OCI-LY1 (cell line): ENCODE measurements at regions not wholly inside any gene's neighbourhood (a gene's known extent, or its start where the extent isn't known, plus 50 kb on each side); places are given as distances from the start of the nearest gene placed in this dataset.

ENCODE experiments used
- H2AFZ ChIP-seq: fragments of 200-600 bp; sonication (generic), shearing (Covaris generic); 2 replicates; pipeline ENCODE4 v1.6.0; 2014; ENCODE audit warnings: antibody characterized with exemption, mild to moderate bottlenecking, low read length
- H3F3A ChIP-seq: fragments of 200-600 bp; sonication (generic), shearing (Covaris generic); 2 replicates; pipeline ENCODE4 v1.6.0; 2014; ENCODE audit warnings: mild to moderate bottlenecking, antibody characterized with exemption, low read length, moderate library complexity; ENCODE audit not compliant: insufficient read depth
- H3K27ac ChIP-seq: fragments of 200-600 bp; sonication (generic); 2 replicates; pipeline ENCODE4 v1.5.1; 2014; ENCODE audit warnings: low read length, mixed run types, mild to moderate bottlenecking, low read depth; ENCODE audit not compliant: poor library complexity, severe bottlenecking
- H3K27me3 ChIP-seq: fragments of 200-600 bp; sonication (generic); 2 replicates; pipeline ENCODE4 v1.6.0; 2014; ENCODE audit warnings: antibody characterized with exemption, mild to moderate bottlenecking, low read length, moderate library complexity; ENCODE audit not compliant: insufficient read depth
- H3K36me3 ChIP-seq: fragments of 200-600 bp; sonication (generic); 2 replicates; pipeline ENCODE4 v1.6.1; 2014; ENCODE audit warnings: mild to moderate bottlenecking, antibody characterized with exemption, low read length, moderate library complexity, mixed read lengths; ENCODE audit not compliant: insufficient read depth
- H3K4me1 ChIP-seq: fragments of 200-600 bp; sonication (generic); 2 replicates; pipeline ENCODE4 v1.5.1; 2014; ENCODE audit warnings: mild to moderate bottlenecking, low read length, moderate library complexity; ENCODE audit not compliant: insufficient read depth, severe bottlenecking
- H3K4me2 ChIP-seq: fragments of 200-600 bp; sonication (generic), shearing (Covaris generic); 2 replicates; pipeline ENCODE4 v1.6.1; 2014; ENCODE audit warnings: low read length
- H3K4me3 ChIP-seq: fragments of 200-600 bp; sonication (generic); 2 replicates; pipeline ENCODE4 v1.5.1; 2014; ENCODE audit warnings: low read length, low read depth, mild to moderate bottlenecking, mixed read lengths; ENCODE audit not compliant: poor library complexity, severe bottlenecking
- H3K79me2 ChIP-seq: fragments of 200-600 bp; shearing (Covaris generic); 2 replicates; pipeline ENCODE4 v1.6.1; 2016; ENCODE audit warnings: mixed run types, low read length, mixed read lengths; ENCODE audit not compliant: insufficient read depth
- H3K9ac ChIP-seq: fragments of 200-600 bp; sonication (generic), shearing (Covaris generic); 2 replicates; pipeline ENCODE4 v1.6.1; 2014; ENCODE audit warnings: mild to moderate bottlenecking, low read length, mixed read lengths
- H3K9me2 ChIP-seq: fragments of 200-600 bp; sonication (generic), shearing (Covaris generic); 2 replicates; pipeline ENCODE4 v1.6.1; 2014; ENCODE audit warnings: low read depth, mild to moderate bottlenecking, low read length, mixed read lengths
- H3K9me3 ChIP-seq: fragments of 200-600 bp; shearing (Covaris generic); 2 replicates; pipeline ENCODE4 v1.6.1; 2014; ENCODE audit warnings: low read length, mixed read lengths
- H4K20me1 ChIP-seq: fragments of 200-600 bp; sonication (generic), shearing (Covaris generic); 2 replicates; pipeline ENCODE4 v1.6.0; 2016; ENCODE audit warnings: mild to moderate bottlenecking, low read length; ENCODE audit not compliant: insufficient read depth
- CTCF ChIP-seq: fragments of 200-600 bp; sonication (generic), shearing (Covaris generic); IDR thresholded peaks from 2 replicates; pipeline ENCODE4 v1.5.1; 2017; ENCODE audit warnings: mild to moderate bottlenecking, antibody characterized with exemption, low read length, moderate library complexity, mixed read lengths
- EZH2 ChIP-seq: fragments of 200-600 bp; sonication (generic), shearing (Covaris generic); IDR thresholded peaks from 2 replicates; pipeline ENCODE4 v1.8.0; 2017; ENCODE audit warnings: borderline replicate concordance, mixed run types, mild to moderate bottlenecking, antibody characterized with exemption, low read length, moderate library complexity, mixed read lengths

- H3K4me1 ChIP-seq, result no peaks in the 10 kb centered on the region
- no peak overlapping the region for H3K4me3 ChIP-seq
- H3K36me3 ChIP-seq, result no peaks in the 10 kb centered on the region
- no peak overlapping the region for H3K4me2 ChIP-seq
- no peaks in the 10 kb centered on the region for H3F3A ChIP-seq
- H3K9me3 ChIP-seq, result no peaks in the 10 kb centered on the region
- no peaks in the 10 kb centered on the region for H3K9me2 ChIP-seq
- TF ChIP-seq CTCF (no peak), EZH2 (no peak)
- H3K27ac ChIP-seq, result no peak overlapping the region
- H3K9ac ChIP-seq, result no peak overlapping the region
- H3K27me3 ChIP-seq, result no peaks in the 10 kb centered on the region
- no peaks in the 10 kb centered on the region for H4K20me1 ChIP-seq
- H2AFZ ChIP-seq, result no peak overlapping the region
- H3K79me2 ChIP-seq, result no peaks in the 10 kb centered on the region
These were observed 164.2 kb upstream of the SETBP1 start for GRCh38 chr18:44516450-44516849.

- Histone ChIP-seq H4K20me1 (no peaks in the 10 kb centered on the region), H3K36me3 (no peaks in the 10 kb centered on the region), H3K79me2 (no peaks in the 10 kb centered on the region), H3K9ac (no peak overlapping the region), H3F3A (no peaks in the 10 kb centered on the region), H3K27me3 (no peaks in the 10 kb centered on the region), H2AFZ (no peak overlapping the region), H3K4me2 (no peak overlapping the region), H3K9me2 (no peaks in the 10 kb centered on the region), H3K27ac (no peak overlapping the region), H3K4me3 (no peak overlapping the region), H3K9me3 (no peaks in the 10 kb centered on the region), H3K4me1 (no peaks in the 10 kb centered on the region)
- TF ChIP-seq EZH2, result no peak
- TF ChIP-seq CTCF, result no peak
These were observed 163.6 kb upstream of the SETBP1 start for GRCh38 chr18:44517136-44517535.

DNA sequence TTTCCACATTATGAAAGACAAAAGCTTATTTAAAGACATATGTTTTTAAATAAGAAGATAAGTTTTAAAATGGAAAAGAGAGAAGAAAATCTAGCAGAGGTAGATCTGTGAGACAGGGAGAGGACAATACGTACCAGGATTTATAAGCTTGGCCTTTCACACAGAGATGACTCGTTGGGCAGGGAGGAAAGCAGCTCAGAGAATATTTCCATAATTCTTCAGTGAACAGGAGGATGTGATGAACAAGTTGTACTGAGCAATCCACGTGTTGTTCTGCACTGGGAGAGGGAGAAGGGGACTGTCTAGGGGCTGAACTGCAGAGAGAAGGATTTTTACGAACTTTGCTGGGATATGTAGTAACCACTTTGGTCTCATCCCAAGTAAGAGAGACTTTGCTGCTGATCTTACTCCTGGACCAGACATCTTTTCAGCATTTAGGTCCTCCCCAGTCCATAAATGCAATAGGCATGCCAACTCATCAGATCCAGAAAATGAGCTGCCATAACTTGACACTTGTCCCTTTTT is 162.5 kb upstream of the SETBP1 start:
- Histone ChIP-seq H3K27ac (no peak overlapping the region), H3K9me3 (no peaks in the 10 kb centered on the region), H3K9ac (no peak overlapping the region), H3K27me3 (no peaks in the 10 kb centered on the region), H3K36me3 (no peaks in the 10 kb centered on the region), H3K4me2 (no peak overlapping the region), H3K4me1 (no peaks in the 10 kb centered on the region), H3F3A (no peaks in the 10 kb centered on the region), H3K9me2 (no peaks in the 10 kb centered on the region), H2AFZ (no peak overlapping the region), H3K79me2 (no peaks in the 10 kb centered on the region), H4K20me1 (no peaks in the 10 kb centered on the region), H3K4me3 (no peak overlapping the region)
- no peak for TF ChIP-seq CTCF
- TF ChIP-seq EZH2, result no peak
